Renal pelvis (tissue), 1 donor: ENCODE measurements at regions not wholly inside any gene's neighbourhood (a gene's known extent, or its start where the extent isn't known, plus 50 kb on each side); places are given as distances from the start of the nearest gene placed in this dataset.
"Not testable (repeated sequence)": the region's sequence is repeated elsewhere in the genome, so short reads cannot be mapped to it uniquely, and the experiment has no call there.

Source experiments
- DNase-seq: peaks from one replicate; pipeline ENCODE4 v3.0.0-alpha.2; 2013

- DNase-seq = no peak
Observed at GRCh38 chr1:198411240-198411639, 129.2 kb downstream of the ATP6V1G3 start.

GRCh38 chr1:198408716-198409115, 131.8 kb downstream of the ATP6V1G3 start:
- DNase-seq = no peak

GRCh38 chr1:198404632-198405031, 135.8 kb downstream of the ATP6V1G3 start:
- not testable (repeated sequence) for DNase-seq

- no peak for DNase-seq
Observed at GRCh38 chr1:198400063-198400462, 140.4 kb downstream of the ATP6V1G3 start.

- DNase-seq = no peak
Observed at GRCh38 chr1:198399452-198399851, 141.0 kb downstream of the ATP6V1G3 start.

- DNase-seq = no peak
Observed at GRCh38 chr1:198397208-198397808, 143.2 kb downstream of the ATP6V1G3 start.

- no peak for DNase-seq
Observed at GRCh38 chr1:198391393-198392020, 149.0 kb downstream of the ATP6V1G3 start.

- DNase-seq = no peak
Observed at GRCh38 chr1:198387587-198387986, 152.9 kb downstream of the ATP6V1G3 start.

GRCh38 chr1:198380275-198380674, 160.2 kb downstream of the ATP6V1G3 start:
- DNase-seq = no peak

- no peak for DNase-seq
Observed at GRCh38 chr1:198377702-198378101, 162.8 kb downstream of the ATP6V1G3 start.

GRCh38 chr1:198374288-198374687, 166.2 kb downstream of the ATP6V1G3 start:
- no peak for DNase-seq

GRCh38 chr1:198373376-198373775, 167.1 kb downstream of the ATP6V1G3 start:
- DNase-seq = no peak
